PC-3 (cell line): ENCODE measurements at regions not wholly inside any gene's neighbourhood (a gene's known extent, or its start where the extent isn't known, plus 50 kb on each side); places are given as distances from the start of the nearest gene placed in this dataset.

Experiments used
- EZH2 ChIP-seq: fragments of 300-600 bp; sonication (generic); IDR thresholded peaks from one replicate; pipeline ENCODE4 v1.6.1; 2017; ENCODE audit warnings: antibody characterized with exemption, mild to moderate bottlenecking, low read length; ENCODE audit not compliant: unreplicated experiment
- EZH2phosphoT487 ChIP-seq: fragments of 300-600 bp; sonication (generic); IDR thresholded peaks from 2 replicates; pipeline ENCODE4 v1.6.1; 2018; ENCODE audit warnings: mild to moderate bottlenecking, antibody characterized with exemption, low read length, borderline replicate concordance
- TF ChIP-seq, protein P1 (sequence below): fragments of 300-600 bp; sonication (generic); conservative IDR thresholded peaks from 2 replicates; pipeline ENCODE4 v1.5.1; 2017; ENCODE audit warnings: antibody characterized with exemption, low read depth, mild to moderate bottlenecking, low read length

DNA sequence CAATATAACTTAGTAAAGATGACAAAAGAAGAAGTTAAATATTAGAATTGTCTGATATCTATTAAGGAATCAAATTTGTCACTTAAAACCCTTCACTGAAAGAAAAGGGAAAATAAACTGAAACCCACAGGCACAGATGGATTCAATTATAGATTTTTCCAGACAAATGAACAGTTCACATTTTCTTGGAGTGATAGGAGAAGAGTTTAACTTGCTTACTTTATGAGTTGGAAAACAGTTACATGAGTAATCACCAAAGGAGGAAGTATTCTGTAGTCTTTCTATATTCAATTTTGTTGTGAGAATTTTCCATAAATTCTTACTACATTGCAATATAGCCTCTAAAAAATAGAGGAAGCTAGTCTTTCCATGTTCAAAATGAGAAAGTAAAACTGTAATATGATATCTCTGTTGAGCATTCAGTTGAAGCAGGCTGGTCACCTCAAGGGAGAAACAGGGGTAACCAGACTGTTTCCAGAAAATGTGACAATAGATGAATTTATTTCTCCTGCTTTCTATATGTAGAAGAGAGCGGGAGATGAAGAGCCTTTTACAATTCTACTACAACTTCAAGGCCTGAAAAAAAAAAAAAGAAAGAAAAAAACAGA is 330.3 kb upstream of the EPHA5 start:
- TF ChIP-seq, protein P1, sequence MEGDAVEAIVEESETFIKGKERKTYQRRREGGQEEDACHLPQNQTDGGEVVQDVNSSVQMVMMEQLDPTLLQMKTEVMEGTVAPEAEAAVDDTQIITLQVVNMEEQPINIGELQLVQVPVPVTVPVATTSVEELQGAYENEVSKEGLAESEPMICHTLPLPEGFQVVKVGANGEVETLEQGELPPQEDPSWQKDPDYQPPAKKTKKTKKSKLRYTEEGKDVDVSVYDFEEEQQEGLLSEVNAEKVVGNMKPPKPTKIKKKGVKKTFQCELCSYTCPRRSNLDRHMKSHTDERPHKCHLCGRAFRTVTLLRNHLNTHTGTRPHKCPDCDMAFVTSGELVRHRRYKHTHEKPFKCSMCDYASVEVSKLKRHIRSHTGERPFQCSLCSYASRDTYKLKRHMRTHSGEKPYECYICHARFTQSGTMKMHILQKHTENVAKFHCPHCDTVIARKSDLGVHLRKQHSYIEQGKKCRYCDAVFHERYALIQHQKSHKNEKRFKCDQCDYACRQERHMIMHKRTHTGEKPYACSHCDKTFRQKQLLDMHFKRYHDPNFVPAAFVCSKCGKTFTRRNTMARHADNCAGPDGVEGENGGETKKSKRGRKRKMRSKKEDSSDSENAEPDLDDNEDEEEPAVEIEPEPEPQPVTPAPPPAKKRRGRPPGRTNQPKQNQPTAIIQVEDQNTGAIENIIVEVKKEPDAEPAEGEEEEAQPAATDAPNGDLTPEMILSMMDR: no peak
- TF ChIP-seq EZH2 (no peak), EZH2phosphoT487 (no peak)
